NCI-H2227 (cell line): ENCODE measurements at regions not wholly inside any gene's neighbourhood (a gene's known extent, or its start where the extent isn't known, plus 50 kb on each side); places are given as distances from the start of the nearest gene placed in this dataset.

Experiments
- DNase-seq: peaks from one replicate; lab custom pipeline; 2025; ENCODE audit not compliant: unreplicated experiment; lab: John Stamatoyannopoulos, UW

DNA sequence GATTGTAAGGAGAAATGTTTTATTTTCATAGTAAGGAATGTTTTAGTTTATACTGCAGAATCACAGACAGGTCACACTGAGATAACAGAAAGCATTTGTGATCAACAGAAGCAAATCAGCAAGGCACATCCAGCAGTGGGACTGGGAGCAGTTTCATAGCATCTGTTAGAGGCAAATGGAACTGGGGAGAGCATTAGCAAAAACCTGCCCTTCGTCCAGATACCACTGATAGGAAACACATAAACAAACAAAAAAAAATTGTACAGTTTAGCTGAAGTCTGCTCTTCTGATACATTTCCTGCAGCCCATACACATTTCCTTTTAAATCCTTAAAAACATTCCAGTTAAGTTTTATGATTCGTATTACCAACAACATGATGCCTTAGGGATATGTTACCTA is 374.3 kb downstream of the PCDH7 start:
- no peak for DNase-seq

DNA sequence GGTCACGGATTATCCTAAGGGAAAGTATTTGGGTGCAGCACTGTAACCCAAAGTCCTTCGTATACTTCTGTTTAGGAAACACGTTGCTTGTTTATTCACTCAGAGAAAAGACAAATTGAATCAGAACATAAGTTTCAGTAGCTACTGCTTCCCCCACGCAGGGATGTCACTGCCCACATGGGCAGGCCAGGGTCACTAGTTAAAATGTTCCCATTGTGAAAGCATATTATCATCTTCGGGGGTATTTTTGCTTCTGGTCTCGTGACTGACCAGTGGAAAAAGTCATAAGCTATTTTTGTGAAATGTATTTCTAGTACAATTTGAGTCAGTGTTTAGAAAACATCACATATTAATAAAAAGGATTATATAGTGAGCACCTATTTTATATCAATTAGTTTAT is 377.8 kb downstream of the PCDH7 start:
- DNase-seq: no peak

DNA sequence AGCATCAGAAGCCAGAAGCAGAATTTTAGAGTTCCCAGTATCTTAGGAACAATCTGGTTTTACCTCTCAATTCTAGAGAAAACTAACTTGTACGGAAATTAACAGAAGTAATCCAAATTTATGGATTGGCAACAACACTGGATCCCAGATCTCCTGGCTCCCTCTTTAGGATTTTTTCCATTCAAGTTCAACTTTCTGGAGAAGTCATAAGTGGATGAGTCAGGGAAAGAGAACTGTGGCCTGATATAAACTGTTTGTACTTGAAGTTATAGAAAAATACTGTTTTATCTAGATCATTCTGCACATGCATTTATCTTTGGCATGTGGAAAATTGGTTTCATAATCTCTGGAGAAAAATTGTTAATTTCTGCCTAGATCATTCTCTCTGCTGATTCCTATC is 380.4 kb downstream of the PCDH7 start:
- no peak for DNase-seq

DNA sequence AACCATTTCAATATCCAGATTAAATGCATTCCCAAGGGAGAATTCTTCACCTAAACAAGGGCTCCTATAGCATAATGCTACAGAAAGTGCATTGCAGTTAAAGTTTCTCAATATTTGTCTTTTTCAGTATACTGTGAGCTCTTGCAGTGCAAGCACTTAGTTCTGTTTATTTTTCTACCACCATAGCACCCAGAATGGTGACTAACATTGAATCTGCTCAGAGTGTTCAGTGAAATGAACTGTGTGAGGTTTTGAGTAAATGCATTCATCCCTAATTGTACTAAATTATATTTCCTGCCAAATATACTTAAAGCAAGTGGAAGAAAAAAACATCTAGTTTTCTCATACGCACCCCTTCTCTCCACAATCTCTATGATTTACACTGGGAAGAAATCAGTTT is 383.9 kb downstream of the PCDH7 start:
- DNase-seq: no peak

DNA sequence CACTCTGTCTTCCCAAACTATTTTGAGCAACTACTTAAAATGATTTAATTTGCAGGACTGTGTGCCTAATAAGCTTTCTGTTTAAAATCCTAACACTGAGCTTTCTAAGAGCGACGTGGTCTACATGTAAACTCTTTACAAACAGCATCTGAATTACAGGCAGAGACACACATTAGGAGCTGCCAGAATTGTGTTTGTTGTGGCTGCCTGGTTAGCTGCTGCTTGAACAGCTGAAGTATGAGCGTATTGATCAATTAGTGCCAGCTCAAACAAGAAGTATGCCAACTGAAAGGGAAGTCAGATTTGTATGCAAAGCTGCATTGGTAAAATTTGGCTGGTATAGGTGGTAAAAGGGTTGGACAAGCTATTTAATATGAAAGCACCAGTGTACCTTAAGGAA is 384.4 kb downstream of the PCDH7 start:
- DNase-seq: no peak

DNA sequence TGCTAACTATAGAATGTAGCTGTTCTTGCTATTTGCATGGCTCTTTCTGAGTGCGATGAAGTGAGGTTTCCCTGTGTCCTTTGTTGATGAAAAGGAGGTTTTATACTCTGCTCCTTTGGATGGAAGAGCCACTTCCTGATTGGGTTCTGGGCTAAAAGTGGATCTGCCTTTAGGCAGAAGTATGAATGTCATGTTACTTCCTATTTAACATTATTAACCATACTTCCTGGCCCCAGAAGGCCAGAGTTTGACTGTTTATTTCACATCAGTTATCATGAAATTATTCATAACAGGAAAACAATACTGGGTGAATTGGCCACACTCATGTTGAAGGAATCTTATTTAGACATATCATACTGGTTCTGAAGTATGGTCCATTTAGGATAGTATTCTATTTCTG is 386.2 kb downstream of the PCDH7 start:
- DNase-seq: no peak

DNA sequence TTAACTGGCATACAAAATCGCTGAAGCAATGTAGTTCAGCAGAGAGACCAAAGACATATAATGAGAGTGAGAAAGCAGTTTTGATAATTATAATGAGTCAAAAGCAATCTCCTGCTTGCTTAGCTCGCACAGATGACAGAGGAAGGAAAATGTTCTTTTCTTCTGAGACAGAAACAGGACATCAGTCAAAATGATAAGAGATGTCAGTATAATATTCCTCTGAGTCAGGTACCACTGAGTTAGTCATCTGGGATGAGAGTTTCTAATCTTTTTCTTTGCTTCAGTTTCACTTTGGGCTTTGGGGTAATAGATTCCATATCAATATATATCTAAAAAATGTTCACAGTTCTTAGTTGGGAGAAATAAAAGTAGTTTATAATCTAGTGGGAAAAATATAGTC is 387.2 kb downstream of the PCDH7 start:
- DNase-seq: no peak

DNA sequence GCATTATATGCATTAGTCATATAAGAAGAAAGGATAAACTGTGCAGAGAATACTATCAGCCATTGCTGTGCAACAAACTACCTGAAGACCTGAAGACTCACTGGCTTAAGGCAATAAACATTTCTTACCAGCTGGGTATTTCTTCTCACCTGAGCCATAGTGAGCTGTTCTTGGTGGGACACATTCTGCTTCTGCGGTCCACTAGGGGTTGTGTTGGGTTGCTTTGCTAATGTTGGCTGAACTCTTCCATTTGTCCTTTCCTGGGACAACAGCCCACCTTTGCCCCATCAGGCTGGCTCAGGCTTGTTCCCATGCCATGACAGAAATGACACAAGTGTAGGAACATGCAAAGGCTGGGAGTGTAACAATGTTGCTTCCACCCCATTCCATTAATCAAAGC is 388.6 kb downstream of the PCDH7 start:
- no peak for DNase-seq

DNA sequence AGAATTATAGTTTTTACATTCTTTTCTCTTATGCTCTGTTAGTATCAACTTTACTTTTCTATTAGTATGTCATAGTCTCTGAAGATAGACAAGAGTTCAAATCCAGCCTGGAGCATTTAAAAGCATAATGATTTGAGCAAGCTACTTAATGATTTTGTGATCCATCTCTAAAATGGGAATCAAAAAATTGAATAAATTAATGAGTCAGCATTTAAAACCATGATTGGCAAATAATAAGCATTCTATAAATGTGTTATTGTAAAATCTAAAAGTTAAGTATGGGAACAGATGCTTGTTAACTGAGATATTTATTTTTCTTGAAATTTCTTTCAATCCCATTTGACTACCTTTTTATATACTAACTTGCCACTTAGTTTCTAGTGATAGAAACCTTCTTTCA is 391.6 kb downstream of the PCDH7 start:
- no peak for DNase-seq

DNA sequence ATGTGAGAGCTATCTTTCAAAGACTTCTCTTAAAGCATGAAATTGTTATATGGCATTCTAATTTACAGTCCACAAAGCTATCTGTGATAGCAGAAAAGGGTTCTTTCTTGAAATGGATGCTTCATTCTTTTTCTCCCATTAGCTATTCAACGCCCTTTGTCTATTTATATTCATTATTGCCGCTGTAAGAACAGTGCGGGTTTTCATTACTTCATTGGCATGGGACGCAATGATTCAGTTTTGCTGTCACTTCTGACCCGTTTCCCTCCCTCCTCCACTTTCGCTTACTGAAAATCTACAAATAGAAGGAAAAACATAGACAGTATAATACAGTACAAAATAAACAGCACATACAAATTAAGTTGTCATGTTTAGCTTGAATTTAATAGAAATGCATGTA is 394.6 kb downstream of the PCDH7 start:
- DNase-seq: no peak

DNA sequence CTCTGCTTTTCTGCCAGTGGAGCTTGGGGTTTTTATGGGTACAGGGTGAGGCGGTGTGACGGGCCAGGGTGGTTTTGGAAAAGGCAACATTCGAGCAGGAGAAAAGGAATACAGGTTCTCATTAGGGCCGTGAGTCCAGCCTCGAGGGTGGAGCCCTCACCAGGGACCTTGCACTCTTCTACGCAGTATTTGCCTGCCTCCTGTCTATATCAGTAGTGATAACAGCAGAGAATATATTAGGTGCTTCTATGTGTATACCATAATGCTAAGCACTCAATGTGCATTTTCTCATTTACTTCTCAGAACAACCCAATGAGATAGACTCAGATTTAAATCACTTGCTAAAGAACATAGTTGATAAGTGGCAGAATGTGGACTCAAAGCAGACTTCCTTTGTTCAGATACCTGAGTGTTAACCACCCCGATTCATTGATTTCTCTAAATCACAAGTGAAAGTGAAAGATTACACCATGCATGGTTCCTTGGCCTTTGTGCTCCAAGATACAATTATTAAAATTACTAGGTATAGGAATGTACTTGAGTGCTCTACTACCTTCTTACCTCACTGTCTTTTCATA is 403.9 kb downstream of the PCDH7 start:
- DNase-seq: peak; percentile 1

DNA sequence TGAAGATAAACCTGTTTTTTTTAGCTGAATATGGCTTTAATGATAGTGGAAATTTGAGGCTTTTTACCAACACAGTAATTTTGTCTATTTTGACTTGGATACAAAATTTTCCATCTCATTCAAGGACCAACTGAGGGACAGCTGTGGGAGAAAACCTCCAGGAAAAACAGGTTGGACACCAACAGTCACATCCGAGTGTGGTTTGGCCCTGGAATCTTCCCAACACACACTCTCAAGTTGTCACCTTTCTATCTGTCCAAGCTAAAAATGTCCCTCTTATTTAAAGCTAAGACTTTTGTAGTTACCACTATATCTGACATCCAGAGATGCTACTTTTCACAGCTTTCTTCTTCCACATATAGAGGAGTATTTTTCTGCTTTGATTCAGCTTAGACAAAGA is 404.9 kb downstream of the PCDH7 start:
- DNase-seq: no peak

DNA sequence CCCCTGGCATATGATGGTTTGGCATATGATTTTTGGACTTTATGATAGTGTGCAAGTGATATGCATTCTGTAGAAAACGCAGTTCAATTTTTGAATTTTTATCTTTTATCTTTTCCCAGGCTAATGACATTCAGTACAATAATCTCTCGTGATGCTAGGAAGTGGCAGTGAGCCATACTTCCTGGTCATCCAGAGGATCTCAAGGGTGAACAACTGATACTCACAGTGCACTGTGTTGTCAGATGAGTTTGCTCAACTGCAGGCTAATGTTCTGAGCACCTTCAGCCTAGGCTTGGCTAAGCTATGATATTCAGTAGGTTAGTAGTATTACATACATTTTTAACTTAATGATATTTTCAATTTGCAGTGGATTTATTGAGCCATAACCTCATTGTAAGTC is 405.3 kb downstream of the PCDH7 start:
- no peak for DNase-seq

DNA sequence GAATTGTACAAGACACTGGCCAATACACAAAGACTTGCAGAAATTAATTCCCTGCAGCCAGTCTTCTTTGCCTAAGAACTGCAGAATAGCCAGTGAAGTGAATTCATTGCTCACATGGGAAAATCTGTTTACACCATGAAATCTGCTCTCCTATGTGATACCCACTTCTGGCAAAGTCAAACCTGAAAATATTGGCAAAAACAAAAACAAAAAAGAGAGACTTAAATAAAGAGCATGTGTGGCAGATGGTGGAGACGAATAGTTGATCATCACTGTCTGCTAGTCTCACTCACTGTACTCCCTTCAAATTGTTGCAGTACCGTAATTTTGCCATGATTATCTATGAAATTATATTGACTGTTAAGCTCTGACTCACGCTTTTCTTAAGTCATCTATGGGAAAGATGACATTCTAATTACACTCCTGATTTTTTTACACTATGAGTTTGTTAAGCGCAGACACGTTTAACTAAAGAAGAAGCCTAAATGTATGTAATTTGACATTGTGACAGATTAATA is 406.8 kb downstream of the PCDH7 start:
- DNase-seq: peak; percentile 17

DNA sequence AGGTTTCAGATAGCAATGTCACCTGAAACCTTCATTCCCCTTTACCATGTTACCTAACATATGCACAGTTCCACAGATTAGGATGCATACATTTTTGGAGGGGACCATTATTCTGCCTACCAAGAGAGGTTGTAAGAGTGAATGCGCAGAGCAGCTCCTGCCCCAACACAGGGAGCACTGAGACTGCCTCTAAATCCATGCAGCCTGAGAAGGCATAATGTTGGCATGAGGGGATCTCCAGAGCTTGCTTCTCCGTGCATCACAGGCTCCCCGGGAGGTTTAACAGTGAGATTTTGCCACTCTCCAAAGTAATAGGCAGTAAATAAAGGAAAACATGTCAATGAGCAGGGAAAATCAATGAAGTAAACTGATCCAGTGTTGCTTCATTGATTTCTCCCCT is 410.8 kb downstream of the PCDH7 start:
- DNase-seq: no peak

DNA sequence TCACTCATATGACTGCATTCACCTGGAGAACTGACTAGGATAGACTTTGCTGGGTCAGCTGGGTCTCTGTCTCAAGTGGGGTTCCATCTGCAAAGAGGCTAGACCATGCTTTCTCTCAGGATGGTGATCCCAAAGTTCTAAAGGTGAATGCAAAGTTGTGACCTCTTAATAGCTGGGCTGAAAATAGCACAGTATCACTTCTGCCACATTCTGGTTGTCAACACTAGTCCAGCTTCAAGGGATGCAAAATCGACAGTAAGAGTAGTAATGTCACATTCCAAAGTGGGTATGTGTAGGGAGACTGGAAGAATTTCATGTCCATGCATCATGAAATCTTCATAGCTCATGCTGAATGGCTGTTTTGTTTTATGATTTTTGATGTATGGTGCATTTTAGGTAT is 414.6 kb downstream of the PCDH7 start:
- no peak for DNase-seq

DNA sequence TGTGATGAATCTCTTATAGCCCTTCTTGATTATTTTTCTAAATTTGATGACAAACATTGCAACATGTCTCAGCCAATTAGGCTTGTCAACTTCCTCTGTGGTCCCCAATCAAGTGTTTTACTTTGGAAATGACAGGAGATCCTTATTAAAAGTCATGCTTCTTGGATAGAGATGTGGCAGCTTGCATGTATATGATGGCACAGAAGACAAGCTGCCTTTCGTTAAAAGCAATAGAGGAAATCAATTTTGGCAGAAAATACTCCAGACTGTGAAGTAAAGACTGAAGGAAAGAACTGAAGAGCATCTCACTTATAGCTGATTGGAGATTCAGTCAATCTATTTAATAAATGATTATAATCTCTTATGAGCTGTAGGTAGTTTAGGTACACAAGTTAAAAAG is 419.6 kb downstream of the PCDH7 start:
- DNase-seq: no peak

DNA sequence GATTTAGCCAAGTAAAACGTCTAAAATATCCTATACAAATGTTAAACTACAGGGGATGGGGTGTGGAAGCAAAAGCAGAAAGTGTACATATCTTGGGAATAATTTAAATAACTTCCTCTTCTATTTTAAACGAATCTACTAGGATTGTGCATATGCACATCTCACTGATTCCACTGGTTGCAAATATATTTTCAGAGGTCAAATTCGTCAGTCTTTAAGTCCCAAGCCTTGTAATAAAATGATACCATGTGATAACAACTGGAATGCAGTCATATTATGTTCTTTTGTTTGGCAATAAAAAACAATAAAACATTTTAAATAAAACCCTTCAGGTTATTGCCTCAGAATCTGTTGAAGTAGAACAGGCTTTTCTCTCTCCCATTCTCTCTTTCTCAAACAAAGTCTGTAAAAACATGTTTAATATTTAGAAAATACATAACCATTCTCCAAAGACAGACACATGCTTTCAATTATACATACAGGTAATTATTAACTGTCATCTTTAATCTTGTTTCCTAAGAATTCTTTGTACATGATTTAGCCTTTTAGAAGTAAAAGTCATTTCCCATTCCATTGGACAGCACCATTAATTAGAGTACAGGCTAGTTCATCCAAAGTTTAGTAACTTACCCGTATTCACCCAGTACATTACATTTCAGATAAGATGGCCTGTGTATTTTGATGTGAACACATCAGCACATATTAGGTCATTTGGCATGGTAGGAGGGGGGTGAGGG is 421.1 kb downstream of the PCDH7 start:
- no peak for DNase-seq

DNA sequence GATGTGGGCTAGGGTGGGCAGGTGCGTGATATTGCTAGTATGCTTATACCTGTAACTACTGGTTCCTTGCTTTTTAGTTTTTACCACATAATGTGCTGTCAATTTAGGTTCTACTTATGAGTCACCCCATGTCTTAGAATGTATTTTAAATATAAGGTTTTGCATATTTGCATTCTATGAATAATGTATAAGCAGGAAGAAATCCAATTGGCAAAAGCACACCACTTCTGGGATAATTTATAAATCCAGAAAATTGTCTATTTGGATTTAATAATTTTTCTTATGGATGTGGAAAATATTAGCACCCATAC is 421.6 kb downstream of the PCDH7 start:
- no peak for DNase-seq

DNA sequence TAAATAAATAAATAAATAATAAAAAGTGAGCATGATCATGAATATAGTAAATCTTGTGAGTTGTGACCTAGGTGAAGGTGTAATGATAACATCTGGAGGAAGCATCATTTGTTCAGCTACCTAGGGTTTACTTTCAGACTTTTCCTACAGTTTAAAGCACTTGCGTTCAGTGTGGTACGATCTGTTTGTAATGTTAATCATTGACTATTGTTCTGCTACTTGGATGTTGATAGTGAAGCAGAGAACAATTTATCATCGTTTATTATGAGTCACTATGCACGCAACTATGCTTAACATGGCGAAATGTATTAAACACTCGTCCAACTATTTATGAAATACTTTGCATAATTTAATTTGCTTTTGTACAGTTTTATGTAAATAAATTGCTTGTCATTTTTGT is 426.2 kb downstream of the PCDH7 start:
- DNase-seq: no peak

DNA sequence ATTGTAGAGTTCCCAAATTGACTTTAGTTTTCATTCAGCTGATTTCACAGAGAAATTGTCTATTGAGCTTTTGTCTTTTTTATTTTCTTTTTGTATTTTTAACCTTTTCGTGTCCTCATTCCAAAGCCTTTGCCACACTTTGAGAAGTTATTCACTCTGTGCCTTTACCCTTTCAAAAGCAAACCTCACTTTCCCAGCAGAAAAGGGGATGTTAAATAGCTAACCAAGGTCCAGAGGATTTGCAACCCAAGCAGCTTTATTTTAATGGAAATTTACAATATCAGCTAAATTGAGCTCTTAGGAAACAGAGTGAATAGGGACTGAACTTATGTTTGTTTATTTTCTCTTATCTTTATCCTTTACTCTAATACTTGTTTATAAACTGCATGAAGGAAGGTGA is 428.8 kb downstream of the PCDH7 start:
- DNase-seq: no peak

DNA sequence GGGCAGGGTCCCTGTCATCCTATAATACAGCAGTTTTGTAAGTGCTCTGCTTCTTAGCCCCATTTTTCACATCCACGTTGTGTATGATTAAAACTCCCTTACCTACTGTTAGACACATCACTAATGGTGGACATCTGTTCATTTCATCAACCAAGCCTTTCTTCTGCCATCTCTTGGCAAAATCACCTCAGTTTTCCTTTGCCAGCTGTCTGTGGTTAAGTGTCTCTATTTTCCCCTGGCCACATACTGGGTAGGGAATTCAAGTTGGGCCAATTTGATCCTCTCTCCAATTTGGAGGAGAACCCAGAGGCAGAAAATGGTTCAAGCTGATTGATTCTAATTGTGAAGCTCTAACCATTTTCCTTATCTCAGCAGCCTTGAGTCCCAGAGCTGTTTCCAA is 436.1 kb downstream of the PCDH7 start:
- DNase-seq: no peak

DNA sequence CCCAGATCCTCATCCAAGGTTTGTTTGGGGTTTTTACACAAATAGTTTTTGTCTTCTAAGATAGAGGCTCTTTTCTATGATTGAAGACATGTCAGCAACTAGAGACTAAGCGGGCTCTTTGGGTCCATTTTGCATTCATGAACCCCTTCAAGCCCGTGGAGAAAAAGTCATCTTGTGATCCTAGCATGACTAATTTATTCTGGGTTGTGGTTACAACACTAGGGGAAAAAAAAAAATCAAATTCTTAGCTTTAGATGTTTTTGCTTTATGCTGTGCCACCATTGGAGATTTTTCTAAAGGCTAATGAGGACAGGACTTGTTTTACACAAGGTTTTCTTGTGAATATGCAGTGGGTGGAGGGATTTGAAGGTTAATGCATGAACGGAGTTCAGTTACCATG is 440.0 kb downstream of the PCDH7 start:
- no peak for DNase-seq
